Endothelial cell of umbilical vein (primary cell): ENCODE measurements at regions not wholly inside any gene's neighbourhood (a gene's known extent, or its start where the extent isn't known, plus 50 kb on each side); places are given as distances from the start of the nearest gene placed in this dataset.

Experiments used
- BruUV-seq: library from RNA; stranded (reverse); fragments of 400-500 nt; replicated peaks from 2 replicates; lab custom pipeline; 2021; lab: Mats Ljungman, UMichigan
- CTCF ChIA-PET: fragments of 300-600, 350-600 bp; sonication (Branson Sonifier 250); formaldehyde crosslinking; loops from one replicate; lab custom pipeline; 2021; ENCODE audit warnings: antibody characterized with exemption, inconsistent platforms; lab: Charles Lee
- POLR2A ChIA-PET: fragments of 300-600, 350-600 bp; sonication (Branson Sonifier 250); formaldehyde crosslinking; loops from one replicate; lab custom pipeline; 2021; ENCODE audit warnings: antibody characterized with exemption, inconsistent platforms; lab: Charles Lee
- DNase-seq: peaks from one replicate; pipeline ENCODE4 v3.0.0-alpha.2; 2011; ENCODE audit warnings: low read depth, low spot score
- FAIRE-seq: peaks from 2 replicates; lab custom pipeline; 2011; peaks lifted over from hg19 to GRCh38; lab: Jason Lieb, UNC
- H2AFZ ChIP-seq: 2 replicates; pipeline ENCODE4 v1.6.0; 2012; ENCODE audit warnings: low read depth, low read length, control low read depth, inconsistent platforms
- H3K27ac ChIP-seq: 2 replicates; pipeline ENCODE4 v1.5.1; 2011; ENCODE audit warnings: low read depth, mild to moderate bottlenecking, control low read depth, low read length, moderate library complexity; ENCODE audit not compliant: insufficient read depth
- H3K27me3 ChIP-seq, 2 experiments: 2 replicates each; pipeline versions ENCODE4 v1.6.0 to v1.6.1; 2011; ENCODE audit warnings: low read length in 2 of 2, mixed read lengths in 1 of 2; ENCODE audit not compliant: control insufficient read depth in 2 of 2, insufficient read depth in 2 of 2
- H3K36me3 ChIP-seq, 2 experiments: 2 replicates in 1 of 2; 3 replicates in 1 of 2; pipeline ENCODE4 v1.5.1; 2011; ENCODE audit warnings: low read length in 2 of 2, mild to moderate bottlenecking in 1 of 2, moderate library complexity in 1 of 2; ENCODE audit not compliant: control insufficient read depth in 2 of 2, insufficient read depth in 2 of 2; ENCODE audit errors: extremely low read depth in 1 of 2
- H3K4me1 ChIP-seq: 3 replicates; pipeline ENCODE4 v1.5.1; 2011; ENCODE audit warnings: mild to moderate bottlenecking, low read length; ENCODE audit not compliant: control insufficient read depth, insufficient read depth; ENCODE audit errors: extremely low read depth
- H3K4me2 ChIP-seq: 2 replicates; pipeline ENCODE4 v1.6.1; 2011; ENCODE audit warnings: low read length, control low read depth, mixed read lengths; ENCODE audit not compliant: insufficient read depth
- H3K4me3 ChIP-seq, 3 experiments: fragments of 200-600 bp in 1 of 3; sonication (generic), shearing (Covaris generic) in 1 of 3; replicated peaks in 1 of 3; 2 replicates each; pipeline ENCODE4 v1.5.1; 2011 to 2016; ENCODE audit warnings: control low read depth in 3 of 3, low read length in 3 of 3, mild to moderate bottlenecking in 2 of 3, inconsistent platforms in 1 of 3, low read depth in 1 of 3, moderate library complexity in 1 of 3; ENCODE audit not compliant: insufficient read depth in 1 of 3
- H3K79me2 ChIP-seq: 2 replicates; pipeline ENCODE4 v1.6.0; 2012; ENCODE audit warnings: low read length, inconsistent platforms; ENCODE audit not compliant: control insufficient read depth, insufficient read depth
- H3K9ac ChIP-seq: replicated peaks from 2 replicates; pipeline ENCODE3; 2011; ENCODE audit warnings: low read length, control low read depth; ENCODE audit not compliant: insufficient read depth; ENCODE audit errors: extremely low read depth
- H3K9me1 ChIP-seq: replicated peaks from 3 replicates; pipeline ENCODE4 v1.6.0; 2011; ENCODE audit warnings: mild to moderate bottlenecking, low read length; ENCODE audit not compliant: control insufficient read depth, insufficient read depth; ENCODE audit errors: extremely low read depth
- H3K9me3 ChIP-seq: replicated peaks from 2 replicates; pipeline ENCODE4 v1.5.1; 2012; ENCODE audit warnings: low read length, inconsistent platforms; ENCODE audit not compliant: control insufficient read depth, insufficient read depth
- H4K20me1 ChIP-seq: replicated peaks from 2 replicates; pipeline ENCODE3; 2011; ENCODE audit warnings: mild to moderate bottlenecking, low read length; ENCODE audit not compliant: control insufficient read depth, insufficient read depth; ENCODE audit errors: extremely low read depth
- EZH2 ChIP-seq: IDR thresholded peaks from 2 replicates; pipeline ENCODE4 v1.6.1; 2012; ENCODE audit warnings: borderline replicate concordance, low read depth, mild to moderate bottlenecking, moderate library complexity, low read length, inconsistent platforms; ENCODE audit not compliant: severe bottlenecking
- FOS ChIP-seq: IDR thresholded peaks from 2 replicates; pipeline ENCODE4 v1.6.1; 2011; ENCODE audit warnings: mild to moderate bottlenecking, low read length, moderate library complexity, borderline replicate concordance; ENCODE audit not compliant: insufficient read depth
- GATA2 ChIP-seq: IDR thresholded peaks from 2 replicates; pipeline ENCODE4 v1.7.0; 2011; ENCODE audit warnings: low read depth, mild to moderate bottlenecking, moderate library complexity, mixed read lengths, low read length; ENCODE audit not compliant: insufficient read length, insufficient read depth
- JUN ChIP-seq: IDR thresholded peaks from 2 replicates; pipeline ENCODE4 v1.6.1; 2011; ENCODE audit warnings: borderline replicate concordance, low read depth; ENCODE audit not compliant: insufficient read length, insufficient read depth
- MYC ChIP-seq: IDR thresholded peaks from one replicate; pipeline ENCODE4 v1.6.1; 2011; ENCODE audit warnings: mild to moderate bottlenecking, low read depth, low read length
- POLR2A ChIP-seq: IDR thresholded peaks from 2 replicates; pipeline ENCODE4 v1.6.1; 2012; ENCODE audit warnings: low read depth, mild to moderate bottlenecking, control low read depth, low read length
- POLR2AphosphoS5 ChIP-seq: IDR thresholded peaks from 2 replicates; pipeline ENCODE4 v1.6.1; 2012; ENCODE audit warnings: low read depth, mild to moderate bottlenecking, control low read depth, low read length, moderate library complexity; ENCODE audit not compliant: insufficient read depth
- dilution Hi-C: fragments of 300-500 bp; cut with MboI; formaldehyde crosslinking; loops from one replicate; pipeline ENCODE4 v1.15.0; 2019; ENCODE audit warnings: low sequenced_read_pairs; ENCODE audit not compliant: extremely low pct_ligation_motif_present
- intact Hi-C: fragments of 100-400 bp; cut with micrococcal nuclease; formaldehyde crosslinking; loops from one replicate; pipeline ENCODE4 v1.10.0; 2022
- TF ChIP-seq, protein P1 (sequence below), 2 donors: IDR thresholded peaks; 1 replicate in 1 of 2; 2 replicates in 1 of 2; pipeline ENCODE4 v1.5.1; 2011; ENCODE audit warnings: low read length in 2 of 2, mild to moderate bottlenecking in 2 of 2, moderate library complexity in 2 of 2, control low read depth in 1 of 2, inconsistent platforms in 1 of 2, low read depth in 1 of 2; ENCODE audit not compliant: insufficient read depth in 1 of 2; ENCODE audit errors: extremely low read depth in 1 of 2
- TF ChIP-seq, protein P2 (sequence below): IDR thresholded peaks from 2 replicates; pipeline ENCODE4 v1.6.1; 2011; ENCODE audit not compliant: insufficient read depth, insufficient read length

DNA sequence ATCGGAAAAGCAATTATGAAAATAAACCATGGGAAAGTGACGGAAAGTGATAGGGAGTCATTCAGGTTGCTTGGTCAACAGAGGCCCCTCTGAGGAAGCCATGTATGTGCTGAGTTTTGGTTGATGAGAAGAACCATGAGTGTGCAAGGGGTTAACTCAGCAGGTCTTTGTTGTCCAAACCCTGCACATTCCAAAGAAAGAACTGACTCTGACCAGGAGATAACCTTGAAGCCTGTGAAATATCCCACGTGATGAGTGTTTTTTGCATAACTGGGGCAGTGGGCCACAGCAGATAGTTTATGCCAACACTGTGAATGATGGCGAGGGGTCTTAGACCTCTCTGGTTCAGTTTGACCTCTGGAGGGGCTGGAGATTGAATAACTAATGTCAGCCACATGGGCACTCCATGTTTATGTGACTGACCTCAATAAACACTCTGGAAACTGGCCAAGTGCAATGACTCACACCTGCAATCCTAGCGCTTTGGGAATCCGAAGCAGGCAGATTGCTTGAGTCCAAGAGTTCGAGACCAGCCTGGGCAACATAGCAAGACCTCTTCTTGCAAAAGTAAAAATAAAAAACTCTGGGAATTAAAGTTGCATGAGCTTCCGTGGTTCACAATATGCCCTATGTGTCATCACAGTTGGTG lies 154.0 kb upstream of the FOXK1 start:
- H3K4me3 ChIP-seq: no peak overlapping the region
- BruUV-seq: no TSS peak
- H3K4me1 ChIP-seq: no peaks in the 10 kb centered on the region
- no peaks in the 10 kb centered on the region for H3K9me1 ChIP-seq
- H2AFZ ChIP-seq: no peak overlapping the region
- ChIA-PET CTCF (no interaction called here), POLR2A (no interaction called here)
- no peaks in the 10 kb centered on the region for H3K36me3 ChIP-seq
- no peaks in the 10 kb centered on the region for H3K27me3 ChIP-seq
- no peaks in the 10 kb centered on the region for H3K79me2 ChIP-seq
- no peaks in the 10 kb centered on the region for H3K9me3 ChIP-seq
- no peak overlapping the region for H3K27ac ChIP-seq
- no peak for TF ChIP-seq POLR2AphosphoS5
- TF ChIP-seq GATA2: no peak
- TF ChIP-seq POLR2A: no peak
- TF ChIP-seq, protein P1, sequence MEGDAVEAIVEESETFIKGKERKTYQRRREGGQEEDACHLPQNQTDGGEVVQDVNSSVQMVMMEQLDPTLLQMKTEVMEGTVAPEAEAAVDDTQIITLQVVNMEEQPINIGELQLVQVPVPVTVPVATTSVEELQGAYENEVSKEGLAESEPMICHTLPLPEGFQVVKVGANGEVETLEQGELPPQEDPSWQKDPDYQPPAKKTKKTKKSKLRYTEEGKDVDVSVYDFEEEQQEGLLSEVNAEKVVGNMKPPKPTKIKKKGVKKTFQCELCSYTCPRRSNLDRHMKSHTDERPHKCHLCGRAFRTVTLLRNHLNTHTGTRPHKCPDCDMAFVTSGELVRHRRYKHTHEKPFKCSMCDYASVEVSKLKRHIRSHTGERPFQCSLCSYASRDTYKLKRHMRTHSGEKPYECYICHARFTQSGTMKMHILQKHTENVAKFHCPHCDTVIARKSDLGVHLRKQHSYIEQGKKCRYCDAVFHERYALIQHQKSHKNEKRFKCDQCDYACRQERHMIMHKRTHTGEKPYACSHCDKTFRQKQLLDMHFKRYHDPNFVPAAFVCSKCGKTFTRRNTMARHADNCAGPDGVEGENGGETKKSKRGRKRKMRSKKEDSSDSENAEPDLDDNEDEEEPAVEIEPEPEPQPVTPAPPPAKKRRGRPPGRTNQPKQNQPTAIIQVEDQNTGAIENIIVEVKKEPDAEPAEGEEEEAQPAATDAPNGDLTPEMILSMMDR (IDR thresholded peaks at IDR 0.05; ENCODE audit: extremely low read depth in 1 of 2, insufficient read depth in 1 of 2, low read depth in 1 of 2, low read length in 2 of 2): no peak
- no peak for TF ChIP-seq EZH2
- no peak for TF ChIP-seq JUN
- no peak for TF ChIP-seq MYC
- no peak for TF ChIP-seq FOS
- TF ChIP-seq, protein P2, sequence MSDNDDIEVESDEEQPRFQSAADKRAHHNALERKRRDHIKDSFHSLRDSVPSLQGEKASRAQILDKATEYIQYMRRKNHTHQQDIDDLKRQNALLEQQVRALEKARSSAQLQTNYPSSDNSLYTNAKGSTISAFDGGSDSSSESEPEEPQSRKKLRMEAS: no peak
- H3K4me2 ChIP-seq: no peak overlapping the region
- no peak overlapping the region for H3K9ac ChIP-seq
- dilution Hi-C loops (no loop called here), intact Hi-C loops (no loop called here)
- no peak for FAIRE-seq
- DNase-seq: no peak
- H4K20me1 ChIP-seq: no peaks in the 10 kb centered on the region
